Retinal pigment epithelial cell (primary cell): ENCODE measurements at regions not wholly inside any gene's neighbourhood (a gene's known extent, or its start where the extent isn't known, plus 50 kb on each side); places are given as distances from the start of the nearest gene placed in this dataset.
A peak's percentile ranks its signal among the peaks of the same experiment; 100 is the strongest.
"Not testable (repeated sequence)": the region's sequence is repeated elsewhere in the genome, so short reads cannot be mapped to it uniquely, and the experiment has no call there.

Source experiments
- DNase-seq: peaks from one replicate; pipeline ENCODE4 v3.0.0-alpha.2; 2010; ENCODE audit warnings: low read depth
- H3K4me3 ChIP-seq: 2 replicates; pipeline ENCODE4 v1.5.1; 2011; ENCODE audit warnings: mild to moderate bottlenecking, low read length, control low read depth, moderate library complexity
- TF ChIP-seq, protein P1 (sequence below): conservative IDR thresholded peaks from 2 replicates; pipeline ENCODE4 v1.5.1; 2011; ENCODE audit warnings: low read depth, low read length, control low read depth, inconsistent platforms

DNA sequence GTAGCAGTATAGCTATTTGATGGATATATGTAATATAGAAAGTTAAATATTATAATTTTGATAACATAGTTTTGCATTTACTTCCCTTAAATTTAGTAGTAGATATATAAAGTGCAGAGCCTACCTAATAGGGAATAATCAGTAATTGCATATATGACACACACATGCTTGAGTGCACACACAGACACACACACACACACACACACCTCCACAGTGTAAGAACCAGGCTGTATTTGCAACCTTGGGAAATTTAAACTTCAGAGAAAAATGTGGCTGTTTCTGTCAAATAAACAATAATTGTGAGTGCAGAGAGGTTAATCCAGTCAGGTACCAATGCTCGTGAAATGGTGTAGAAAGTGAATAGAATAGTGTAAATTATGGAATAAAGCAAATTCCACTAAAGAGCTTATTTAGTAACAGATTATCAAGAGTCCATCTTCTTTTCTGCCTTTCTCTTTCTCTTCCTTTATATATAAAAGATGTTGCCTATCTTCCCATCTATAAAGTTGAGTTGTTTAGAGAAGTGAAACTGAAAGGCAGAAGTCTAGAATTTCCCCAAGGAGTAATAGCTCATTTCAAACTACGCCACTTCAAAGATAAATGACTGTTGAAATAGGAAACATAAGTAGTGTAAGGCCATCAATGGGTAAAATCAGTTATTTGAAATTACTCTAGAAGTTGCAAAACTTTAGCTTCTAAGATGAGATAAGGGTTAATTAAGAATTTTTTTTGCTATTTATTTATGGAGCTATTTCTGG is 273.7 kb downstream of the SRGAP2C start:
- no peak overlapping the region for H3K4me3 ChIP-seq
- TF ChIP-seq, protein P1, sequence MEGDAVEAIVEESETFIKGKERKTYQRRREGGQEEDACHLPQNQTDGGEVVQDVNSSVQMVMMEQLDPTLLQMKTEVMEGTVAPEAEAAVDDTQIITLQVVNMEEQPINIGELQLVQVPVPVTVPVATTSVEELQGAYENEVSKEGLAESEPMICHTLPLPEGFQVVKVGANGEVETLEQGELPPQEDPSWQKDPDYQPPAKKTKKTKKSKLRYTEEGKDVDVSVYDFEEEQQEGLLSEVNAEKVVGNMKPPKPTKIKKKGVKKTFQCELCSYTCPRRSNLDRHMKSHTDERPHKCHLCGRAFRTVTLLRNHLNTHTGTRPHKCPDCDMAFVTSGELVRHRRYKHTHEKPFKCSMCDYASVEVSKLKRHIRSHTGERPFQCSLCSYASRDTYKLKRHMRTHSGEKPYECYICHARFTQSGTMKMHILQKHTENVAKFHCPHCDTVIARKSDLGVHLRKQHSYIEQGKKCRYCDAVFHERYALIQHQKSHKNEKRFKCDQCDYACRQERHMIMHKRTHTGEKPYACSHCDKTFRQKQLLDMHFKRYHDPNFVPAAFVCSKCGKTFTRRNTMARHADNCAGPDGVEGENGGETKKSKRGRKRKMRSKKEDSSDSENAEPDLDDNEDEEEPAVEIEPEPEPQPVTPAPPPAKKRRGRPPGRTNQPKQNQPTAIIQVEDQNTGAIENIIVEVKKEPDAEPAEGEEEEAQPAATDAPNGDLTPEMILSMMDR = no peak
- no peak for DNase-seq

DNA sequence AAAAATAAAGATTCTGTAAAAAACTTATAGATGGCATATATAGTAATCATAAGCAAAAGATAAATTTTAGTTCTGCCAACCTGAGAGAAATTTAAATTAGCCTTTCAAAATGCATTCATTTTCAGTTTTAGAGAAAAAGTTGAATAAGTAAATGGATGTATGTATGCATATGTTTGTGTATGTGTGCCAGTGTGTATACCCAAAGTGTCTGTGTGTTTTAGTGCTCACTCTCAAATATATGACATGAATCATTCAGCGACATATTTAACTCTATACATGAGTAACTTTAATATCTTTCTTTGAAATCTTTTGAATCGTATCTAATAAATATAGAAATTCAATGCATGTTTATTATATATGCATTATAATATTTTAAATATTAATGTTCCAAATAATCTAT is 274.5 kb downstream of the SRGAP2C start:
- DNase-seq = no peak
- H3K4me3 ChIP-seq = no peak overlapping the region
- TF ChIP-seq, protein P1 = no peak

DNA sequence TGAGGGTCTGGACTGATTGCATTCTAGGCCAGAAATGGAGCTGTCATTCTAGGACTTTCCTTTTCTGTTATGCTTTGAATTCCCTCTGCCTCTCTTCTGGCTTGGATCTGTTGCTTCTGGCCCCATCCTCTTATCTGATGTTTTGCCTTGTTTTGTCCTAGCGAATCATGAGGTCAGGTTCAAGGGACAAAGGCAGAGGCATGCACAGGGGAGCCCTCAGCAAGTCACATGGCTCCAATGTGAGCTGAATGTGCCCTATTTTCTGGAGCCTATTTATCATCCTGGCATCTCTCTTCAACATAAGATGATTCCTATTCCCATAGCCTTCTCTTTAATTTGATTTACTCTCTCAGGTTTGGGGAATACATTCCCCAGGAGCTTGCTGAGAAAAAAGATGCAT is 284.6 kb downstream of the SRGAP2C start:
- H3K4me3 ChIP-seq, DNase-seq: not testable (repeated sequence)

DNA sequence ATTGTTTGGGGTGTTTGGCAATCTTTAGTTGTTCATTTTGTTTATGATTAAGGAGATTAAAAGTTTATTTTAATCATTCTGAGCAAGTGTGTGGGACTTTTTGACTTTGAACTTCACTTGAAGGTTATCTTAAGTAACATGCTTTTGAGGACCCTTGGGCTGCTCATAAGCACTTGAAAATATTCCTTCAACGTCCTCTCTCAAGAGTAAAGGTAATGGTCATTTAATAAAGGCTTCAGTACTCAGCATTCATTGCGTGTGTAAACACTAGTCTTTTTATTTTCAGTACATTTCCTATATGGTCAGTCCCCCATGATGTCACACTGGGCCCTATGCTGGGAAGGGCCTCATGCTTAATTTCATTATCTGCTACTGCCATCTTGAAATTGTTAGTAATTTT is 285.6 kb downstream of the SRGAP2C start:
- not testable (repeated sequence) for H3K4me3 ChIP-seq, DNase-seq

DNA sequence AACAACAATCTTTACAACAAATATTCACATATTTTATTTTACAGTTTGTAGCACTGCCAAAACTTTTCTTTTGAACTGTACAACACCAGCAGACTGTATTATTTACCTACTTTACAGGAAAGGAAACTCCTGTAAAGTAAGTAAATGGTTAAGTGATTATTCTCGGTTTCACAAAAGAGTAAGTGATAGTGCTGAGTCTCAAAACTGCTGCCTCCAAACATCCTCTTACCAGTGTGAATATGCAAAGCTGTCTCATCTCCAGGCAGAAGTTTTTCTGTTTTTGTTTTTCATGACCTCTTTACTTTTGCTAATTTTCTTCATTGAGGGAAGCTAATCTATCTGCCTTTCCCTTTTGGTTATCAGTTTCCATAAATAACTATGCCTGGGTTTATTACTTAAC is 286.7 kb downstream of the SRGAP2C start:
- DNase-seq = no peak
- no peak overlapping the region for H3K4me3 ChIP-seq
- TF ChIP-seq, protein P1 = no peak

DNA sequence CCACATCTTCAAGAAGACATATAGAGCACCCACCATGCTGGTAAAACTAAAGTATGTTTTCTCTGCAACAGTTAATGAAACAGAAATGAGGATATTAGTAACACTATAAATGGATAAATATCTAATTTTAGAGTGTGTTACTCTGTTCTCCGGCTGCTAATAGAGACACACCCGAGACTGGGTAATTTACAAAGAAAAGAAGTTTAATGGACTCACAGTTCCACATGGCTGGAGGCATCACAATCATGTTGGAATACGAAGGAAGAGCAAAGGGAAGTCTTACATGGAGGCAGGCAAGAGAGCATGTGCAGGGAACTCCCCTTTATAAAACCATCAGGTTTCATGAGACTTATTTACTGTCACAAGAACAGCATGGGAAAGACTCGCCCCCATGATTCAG is 287.2 kb downstream of the SRGAP2C start:
- TF ChIP-seq, protein P1 = no peak
- DNase-seq = no peak
- H3K4me3 ChIP-seq = no peak overlapping the region

DNA sequence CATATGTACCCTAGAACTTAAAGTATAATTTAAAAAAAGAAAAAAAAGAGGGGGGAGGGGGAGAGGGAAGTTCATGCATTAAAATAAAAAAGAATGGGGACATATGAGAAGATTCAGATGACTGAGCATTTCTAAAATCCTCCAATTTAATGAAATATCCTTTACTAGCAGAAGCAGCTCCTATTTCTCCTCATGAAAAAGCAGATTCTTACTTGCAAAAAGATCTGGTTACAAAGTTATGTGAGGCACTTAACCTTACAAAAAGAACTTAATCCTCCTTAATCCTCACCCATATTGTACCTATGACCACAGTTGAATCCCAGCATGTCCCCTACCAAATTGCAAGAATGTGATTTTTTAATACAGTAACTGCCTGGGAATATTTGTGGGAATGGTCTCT is 298.5 kb downstream of the SRGAP2C start:
- TF ChIP-seq, protein P1 = no peak
- DNase-seq = no peak
- no peak overlapping the region for H3K4me3 ChIP-seq

DNA sequence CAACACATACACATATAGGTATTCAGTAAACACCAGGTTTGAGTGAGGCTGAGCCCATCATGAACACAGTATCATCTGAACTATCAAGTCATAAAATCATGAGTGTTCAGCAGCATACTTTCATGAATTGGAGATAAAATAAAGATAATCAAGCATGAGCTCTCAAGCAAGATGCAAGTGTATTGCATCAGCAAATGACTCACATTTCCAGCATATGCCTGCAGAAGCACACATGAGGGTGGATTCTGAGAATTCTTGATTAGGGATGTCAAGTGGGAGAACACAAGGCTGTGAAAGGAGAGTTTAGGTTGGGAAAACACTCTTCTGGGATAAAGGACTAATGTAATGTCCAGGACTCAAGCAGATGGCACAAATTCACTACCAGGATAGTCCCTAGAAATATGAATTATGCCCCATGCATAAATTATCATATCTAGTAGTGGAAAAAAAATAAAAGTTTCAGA is 299.2 kb downstream of the SRGAP2C start:
- DNase-seq = peak; percentile 39
- TF ChIP-seq, protein P1 = no peak
- H3K4me3 ChIP-seq = no peak overlapping the region

DNA sequence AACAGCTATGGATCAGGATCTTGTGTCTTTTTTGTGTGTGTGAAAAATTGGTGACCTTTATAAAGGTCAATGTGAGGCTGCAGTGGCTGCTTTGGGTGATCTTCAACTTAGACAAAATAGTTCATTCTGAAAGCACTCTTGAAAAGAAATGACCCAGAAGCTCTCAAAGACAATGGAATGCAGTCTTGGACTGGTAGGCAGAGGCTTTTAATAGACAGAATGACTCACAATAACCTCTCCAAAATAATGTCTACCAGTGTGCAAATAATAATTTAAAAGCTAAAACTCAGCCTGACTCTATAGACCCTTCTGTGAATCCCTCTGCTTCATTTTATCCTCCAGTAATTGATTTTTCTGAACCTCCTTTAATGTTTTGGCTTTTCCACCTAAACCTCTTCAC is 310.0 kb downstream of the SRGAP2C start:
- not testable (repeated sequence) for H3K4me3 ChIP-seq, DNase-seq

DNA sequence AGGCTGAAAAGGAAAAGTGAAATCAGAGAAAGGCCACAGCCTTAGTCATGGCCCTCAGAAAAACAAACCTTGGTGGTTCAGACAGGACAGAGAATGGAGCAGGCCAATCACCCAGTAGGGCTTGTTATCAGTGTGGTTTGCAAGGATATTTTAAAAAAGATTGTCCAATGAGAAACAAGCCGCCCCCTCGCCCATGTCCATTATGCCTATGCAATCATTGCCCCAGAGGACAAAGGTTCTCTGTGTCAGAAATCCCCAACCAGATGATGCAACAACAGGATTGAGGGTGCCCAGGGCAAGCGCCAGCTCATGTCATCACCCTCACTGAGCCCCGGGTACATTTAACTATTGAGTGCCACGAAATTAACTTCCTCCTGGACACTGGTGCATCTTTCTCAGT is 326.7 kb downstream of the SRGAP2C start:
- DNase-seq, H3K4me3 ChIP-seq: not testable (repeated sequence)

DNA sequence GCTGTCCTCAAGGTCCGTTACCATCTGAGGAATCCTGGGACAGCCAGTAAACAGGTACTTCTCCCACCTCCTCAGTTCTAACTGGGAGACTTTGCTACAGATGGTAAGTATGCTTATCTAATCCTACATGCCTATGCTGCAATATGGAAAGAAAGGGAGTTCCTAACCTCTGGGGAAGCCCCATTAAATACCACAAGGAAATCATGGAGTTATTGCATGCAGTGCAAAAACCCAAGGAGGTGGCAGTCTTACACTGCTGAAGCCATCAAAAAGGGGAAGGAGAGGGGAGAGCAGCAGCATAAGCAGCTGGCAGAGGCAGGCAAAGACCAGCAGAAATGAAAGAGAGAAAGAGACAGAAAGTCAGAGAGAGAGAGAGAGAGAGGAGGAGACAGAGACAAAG is 327.1 kb downstream of the SRGAP2C start:
- not testable (repeated sequence) for H3K4me3 ChIP-seq, DNase-seq
